GM18870 (cell line): ENCODE measurements at regions not wholly inside any gene's neighbourhood (a gene's known extent, or its start where the extent isn't known, plus 50 kb on each side); places are given as distances from the start of the nearest gene placed in this dataset.
"Not testable (repeated sequence)": the region's sequence is repeated elsewhere in the genome, so short reads cannot be mapped to it uniquely, and the experiment has no call there.

Source experiments
- ATAC-seq: cut with Tn5 transposase; IDR thresholded peaks from one replicate; pipeline ENCODE4 v1.9.1; 2021; ENCODE audit warnings: moderate library complexity; ENCODE audit not compliant: unreplicated experiment

DNA sequence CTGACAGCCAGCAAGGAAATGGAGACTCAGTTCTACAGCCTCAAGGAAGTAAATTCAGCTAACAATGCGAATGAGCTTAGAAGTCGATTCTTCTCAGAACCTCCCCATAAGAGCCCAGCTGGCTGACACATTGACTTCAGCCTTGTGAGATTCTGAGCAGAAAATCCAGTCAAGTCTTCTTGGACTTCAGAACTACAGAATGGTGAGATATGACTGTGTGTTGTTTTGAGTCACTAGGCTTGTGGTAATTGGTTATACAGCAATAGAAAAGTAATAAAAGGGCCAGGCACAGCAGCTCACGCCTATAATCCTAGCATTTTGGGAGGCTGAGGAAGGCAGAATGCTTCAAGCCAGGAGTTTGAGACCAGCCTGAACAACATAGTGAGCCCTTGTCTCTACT lies 161.8 kb upstream of the IVNS1ABP start:
- ATAC-seq: no peak

GRCh38 chr1:185477638-185478580 lies 160.9 kb upstream of the IVNS1ABP start:
- ATAC-seq: no peak

DNA sequence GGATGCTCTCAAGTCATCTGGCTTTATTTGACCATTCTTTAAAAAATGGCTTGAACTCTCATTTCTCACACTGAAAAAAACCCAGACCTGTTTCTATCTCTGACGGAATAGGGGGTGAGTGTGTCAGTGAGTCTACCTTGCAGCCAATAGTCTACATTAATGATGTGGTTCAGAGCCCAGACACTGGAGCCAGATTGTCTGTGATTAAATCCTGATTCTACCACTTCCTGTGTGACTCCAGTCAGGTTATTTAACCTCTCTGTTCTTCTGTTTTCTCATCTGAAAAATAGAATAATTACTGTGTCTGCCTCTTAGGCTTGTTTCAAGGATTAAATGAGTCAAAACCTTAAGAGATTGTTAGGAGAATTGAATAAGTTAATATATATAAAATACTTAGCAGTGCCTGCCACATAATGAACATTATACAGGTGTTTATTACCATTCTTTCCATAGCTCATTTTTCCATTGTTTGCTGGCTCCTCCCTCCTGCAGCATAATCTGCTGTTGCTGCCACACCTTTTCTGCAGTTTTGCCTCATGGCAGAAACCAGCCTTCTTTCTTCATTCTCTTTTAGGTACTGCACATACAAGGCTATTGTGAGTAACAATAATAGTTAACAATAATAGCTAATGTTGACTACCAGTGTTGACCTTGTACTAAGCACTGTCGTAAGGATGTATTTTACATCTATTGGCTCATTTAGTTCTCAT lies 157.6 kb upstream of the IVNS1ABP start:
- ATAC-seq: no peak

- ATAC-seq: no peak
Observed at GRCh38 chr1:185473186-185473585, 156.1 kb upstream of the IVNS1ABP start.

DNA sequence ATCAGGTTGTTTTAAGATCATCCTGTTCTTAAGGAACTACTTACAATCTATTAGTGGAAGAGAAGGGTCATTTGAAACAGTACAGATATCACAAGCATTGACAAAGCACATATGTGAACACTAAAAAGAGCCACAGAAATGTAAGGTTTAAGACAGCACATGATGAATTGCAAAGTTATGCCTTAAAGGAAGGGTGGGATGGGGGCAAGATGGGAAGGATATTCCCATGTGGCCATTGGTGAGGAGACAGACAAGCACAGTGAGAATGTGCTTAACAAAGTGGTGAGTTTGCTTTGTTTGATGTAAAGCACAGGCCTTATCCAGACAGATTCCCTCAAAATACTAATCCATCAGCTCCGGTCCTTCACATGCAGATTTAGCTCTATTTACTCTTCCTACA lies 151.6 kb upstream of the IVNS1ABP start:
- no peak for ATAC-seq

- ATAC-seq: no peak
Observed at GRCh38 chr1:185467122-185467521, 150.1 kb upstream of the IVNS1ABP start.

DNA sequence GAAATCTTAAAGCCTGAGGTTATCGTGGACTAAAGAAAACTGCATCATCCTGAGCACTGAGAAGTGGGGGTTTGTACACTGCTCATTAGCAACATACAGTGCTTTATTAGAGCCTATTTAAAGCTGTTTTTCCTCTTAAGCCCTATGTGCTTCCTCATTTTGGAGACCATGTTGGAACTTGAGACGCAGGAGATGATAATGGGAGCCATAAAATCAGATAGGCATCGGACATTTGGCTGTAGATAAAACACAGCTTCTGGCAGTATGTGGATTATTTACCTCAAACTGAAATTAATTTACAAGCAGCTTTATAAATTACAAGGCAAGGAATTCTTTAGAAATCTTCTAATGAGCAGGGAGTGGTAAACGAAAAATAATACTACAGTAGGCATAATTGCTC lies 147.7 kb upstream of the IVNS1ABP start:
- no peak for ATAC-seq

DNA sequence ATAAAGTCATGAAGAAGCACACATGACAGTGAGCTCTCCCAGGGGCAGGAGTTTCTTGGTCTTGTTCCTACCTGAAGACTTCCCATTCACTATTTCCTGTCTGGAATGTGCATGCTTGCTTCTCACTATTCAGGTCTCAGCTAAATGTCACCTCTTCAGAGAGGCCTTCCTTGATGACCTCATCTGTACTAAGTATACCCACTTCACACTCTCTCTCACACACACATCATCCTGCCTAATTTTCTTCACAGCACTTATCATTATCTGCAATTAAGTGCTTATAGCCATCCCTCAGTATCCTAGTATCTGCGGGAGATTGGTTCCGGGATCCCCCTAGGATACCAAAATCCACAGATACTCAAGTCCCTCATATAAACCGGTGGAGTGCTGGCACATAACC lies 146.4 kb upstream of the IVNS1ABP start:
- no peak for ATAC-seq

DNA sequence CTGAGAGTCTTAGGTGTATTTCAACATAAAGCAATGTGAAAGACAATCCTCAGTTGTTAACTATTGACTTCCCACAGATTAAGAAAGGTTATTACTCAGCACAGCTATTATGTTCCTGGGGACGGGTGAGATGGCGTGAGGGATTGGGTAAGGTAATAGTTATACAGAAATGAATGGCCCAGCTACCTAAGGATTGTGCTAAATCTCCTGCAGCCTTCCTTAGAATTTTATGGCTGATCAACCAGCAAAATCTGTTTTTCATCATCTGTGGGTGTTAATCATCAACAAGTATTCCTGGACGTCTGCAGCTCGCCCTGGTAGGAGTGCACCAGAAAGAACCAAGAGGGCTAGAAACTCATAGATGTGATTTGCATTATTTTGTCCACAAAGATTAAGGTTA lies 146.0 kb upstream of the IVNS1ABP start:
- ATAC-seq: no peak

GRCh38 chr1:185460723-185461122 lies 143.7 kb upstream of the IVNS1ABP start:
- not testable (repeated sequence) for ATAC-seq

GRCh38 chr1:185459141-185459540 lies 142.1 kb upstream of the IVNS1ABP start:
- no peak for ATAC-seq

DNA sequence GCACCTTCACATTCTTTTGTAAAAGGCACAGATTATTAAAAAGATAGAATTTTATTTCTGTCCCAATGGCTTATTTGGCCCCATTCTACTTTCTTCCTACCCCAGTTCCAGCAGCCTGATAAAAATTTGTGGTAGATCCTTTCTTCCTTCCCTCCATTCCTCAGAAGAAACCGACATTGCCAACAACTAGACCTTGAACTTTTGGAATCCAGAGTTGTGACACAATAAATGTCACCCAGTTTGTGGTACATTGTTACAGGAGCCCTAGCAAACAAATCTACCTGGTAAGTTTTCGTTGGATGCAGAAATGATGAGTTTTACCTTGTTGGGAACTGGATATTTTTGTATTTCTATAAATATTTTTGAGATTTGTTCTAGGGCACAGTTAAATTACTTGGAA lies 141.6 kb upstream of the IVNS1ABP start:
- ATAC-seq: no peak

DNA sequence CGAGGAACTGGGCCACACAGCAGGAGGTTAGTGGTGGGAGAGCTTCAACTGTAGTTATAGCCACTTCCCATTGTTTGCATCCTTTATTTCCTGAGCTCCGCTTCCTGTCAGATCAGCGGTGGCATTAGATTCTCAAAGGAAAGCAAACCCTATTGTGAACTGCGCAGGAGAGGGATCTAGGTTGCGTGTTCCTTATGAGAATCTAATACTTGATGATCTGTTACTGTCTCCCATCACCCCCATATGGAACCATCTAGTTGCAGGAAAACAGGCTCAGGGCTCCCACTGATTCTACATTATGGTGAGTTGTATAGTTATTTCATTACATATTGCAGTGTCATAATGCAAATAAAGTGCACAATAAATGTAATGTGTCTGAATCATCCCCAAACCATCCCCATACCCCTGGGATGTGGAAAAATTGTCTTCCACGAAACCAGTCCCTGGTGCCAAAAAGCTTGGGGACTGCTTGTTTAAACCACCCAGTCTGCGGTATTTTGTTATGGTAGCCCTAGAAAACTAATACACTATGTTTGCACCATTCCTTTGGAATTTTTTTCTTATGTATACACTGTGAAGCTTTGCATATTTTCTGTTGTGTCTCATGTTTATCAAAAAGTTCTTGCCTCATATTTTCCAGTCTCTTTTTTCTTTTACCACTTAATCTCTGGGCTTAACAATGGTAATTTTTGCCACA lies 136.6 kb upstream of the IVNS1ABP start:
- ATAC-seq: no peak

GRCh38 chr1:185450917-185451316 lies 133.9 kb upstream of the IVNS1ABP start:
- no peak for ATAC-seq

DNA sequence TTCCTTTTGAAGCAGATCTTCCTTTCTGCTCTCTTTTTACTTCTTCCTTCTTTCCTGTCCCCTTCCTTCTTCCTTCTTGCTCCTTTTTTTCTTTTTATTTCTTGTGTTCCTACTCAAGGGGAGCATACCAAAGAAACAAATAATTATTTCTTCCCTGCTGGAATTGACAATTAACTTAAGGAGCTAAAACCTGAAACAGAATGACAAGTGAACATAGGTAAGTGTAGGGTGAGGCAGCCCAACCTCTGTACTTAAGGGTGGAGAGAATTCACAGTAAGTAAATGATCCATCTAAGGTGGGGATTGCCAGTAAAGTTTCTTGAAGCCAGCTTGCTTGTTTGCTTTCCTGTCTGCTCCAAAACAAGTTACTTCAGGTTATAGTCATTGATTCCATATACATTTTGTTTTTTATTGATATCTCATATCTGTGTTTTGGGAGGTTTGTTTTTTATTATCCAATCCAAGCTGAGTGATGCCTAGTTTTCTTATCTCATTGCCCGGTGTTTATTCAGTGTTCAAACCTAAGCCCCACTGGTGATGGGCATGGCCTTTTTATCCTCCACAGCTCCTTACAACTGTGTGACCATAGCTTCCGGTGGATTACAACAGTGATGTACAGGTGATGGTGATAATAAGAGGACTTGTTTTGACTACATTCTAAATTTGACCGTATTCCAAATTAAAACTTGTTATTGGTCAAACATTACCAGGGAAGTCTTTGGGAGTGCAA lies 133.2 kb upstream of the IVNS1ABP start:
- ATAC-seq: no peak

- no peak for ATAC-seq
Observed at GRCh38 chr1:185449378-185450059, 132.5 kb upstream of the IVNS1ABP start.

DNA sequence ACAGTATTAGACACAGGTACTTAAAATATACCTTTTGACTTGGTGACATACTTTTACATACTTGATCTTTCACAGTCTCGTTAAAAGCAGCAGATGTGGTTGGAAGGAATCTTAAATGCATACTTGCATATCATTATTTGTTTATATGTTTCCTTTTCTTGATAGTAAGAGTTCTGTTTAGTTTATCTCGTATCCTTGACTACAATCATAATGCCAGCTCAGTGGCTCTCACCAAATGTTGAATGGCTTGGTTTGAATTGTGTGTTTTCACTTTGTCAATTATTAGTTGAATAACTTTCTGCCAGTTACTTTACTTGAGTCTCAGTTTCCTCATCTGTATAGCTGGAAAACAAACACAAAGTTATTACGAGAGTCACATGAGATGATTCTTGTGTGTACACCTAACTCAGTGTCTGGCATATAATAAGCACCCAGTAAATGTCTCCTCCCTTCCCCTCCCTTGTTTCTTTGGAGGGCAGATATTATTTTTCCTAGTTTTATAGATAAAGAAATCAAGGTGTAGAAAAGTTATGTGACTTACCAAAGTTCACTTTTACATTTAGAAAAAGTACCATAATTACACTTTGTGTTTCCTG lies 131.6 kb upstream of the IVNS1ABP start:
- ATAC-seq: no peak

DNA sequence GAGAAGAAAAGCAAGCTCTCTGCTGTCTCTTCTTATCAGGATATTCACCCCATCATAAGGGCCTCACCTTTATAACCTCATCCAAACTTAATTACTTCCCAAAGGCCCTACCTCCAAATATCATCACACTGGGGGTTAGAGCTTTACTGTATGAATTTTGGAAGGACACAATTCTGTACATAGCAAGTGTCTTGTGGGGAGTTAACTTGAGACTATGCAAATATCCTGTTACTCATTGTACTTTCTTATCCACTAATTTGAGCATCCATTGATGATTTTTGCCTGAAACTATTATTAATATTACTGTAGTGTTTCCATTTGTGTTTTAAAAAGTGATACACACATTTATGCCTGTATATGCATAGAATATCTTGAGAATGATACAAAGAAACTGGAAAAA lies 129.1 kb upstream of the IVNS1ABP start:
- ATAC-seq: no peak

GRCh38 chr1:185445594-185445993 lies 128.6 kb upstream of the IVNS1ABP start:
- no peak for ATAC-seq

DNA sequence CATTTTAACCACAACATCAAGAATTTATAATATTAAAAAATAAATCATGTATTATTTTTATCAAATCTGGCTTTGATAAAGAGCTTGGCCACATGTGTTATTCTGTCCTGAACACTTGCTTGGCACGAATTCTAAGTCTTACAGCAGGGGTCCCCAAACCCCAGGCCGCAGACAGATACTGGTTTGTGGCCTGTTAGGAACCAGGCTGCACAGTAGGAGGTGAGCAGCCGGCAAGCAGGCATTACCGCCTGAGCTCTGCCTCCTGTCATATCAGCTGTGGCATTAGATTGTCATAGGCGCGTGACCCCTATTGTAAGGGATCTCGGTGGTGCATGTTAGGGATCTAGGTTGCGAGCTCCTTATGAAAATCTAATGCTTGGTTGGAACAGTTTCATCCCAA lies 127.6 kb upstream of the IVNS1ABP start:
- no peak for ATAC-seq
